Thyroid gland (tissue), 4 donors: ENCODE measurements at regions not wholly inside any gene's neighbourhood (a gene's known extent, or its start where the extent isn't known, plus 50 kb on each side); places are given as distances from the start of the nearest gene placed in this dataset.

ENCODE experiments used
- POLR2A ChIP-seq, 2 donors: fragments of 450-650 bp; IDR thresholded peaks; one replicate each; pipeline ENCODE4 v1.6.1; 2017; ENCODE audit warnings: antibody characterized with exemption in 2 of 2, mild to moderate bottlenecking in 2 of 2, moderate library complexity in 1 of 2
- TF ChIP-seq, protein P1 (sequence below), 6 experiments: fragments of 200-600 bp in 3 of 6; fragments of 450-650 bp in 3 of 6; sonication (generic) in 3 of 6; IDR thresholded peaks; one replicate each; pipeline ENCODE4 v1.5.1; 2016 to 2019; ENCODE audit warnings: antibody characterized with exemption in 6 of 6, mild to moderate bottlenecking in 2 of 6, inconsistent platforms in 1 of 6, moderate library complexity in 1 of 6

DNA sequence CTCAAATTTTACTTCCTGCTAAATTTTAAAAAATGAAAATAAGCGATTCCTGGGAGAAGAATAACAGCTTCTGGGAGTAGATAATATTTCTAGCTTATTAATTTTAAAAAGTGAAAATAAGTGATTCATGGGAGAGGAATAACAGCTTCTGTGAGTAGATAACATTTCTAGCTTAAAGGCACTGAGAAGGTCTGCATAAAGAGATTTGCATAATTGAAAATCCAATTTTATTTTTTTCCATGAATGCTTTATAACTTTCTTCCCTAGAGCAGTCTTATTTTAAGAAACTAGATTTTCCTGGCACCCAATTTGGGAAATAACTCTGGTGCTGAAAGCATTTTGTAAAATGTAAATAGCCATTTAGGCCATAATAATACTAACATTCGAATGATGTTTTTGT lies 65.9 kb upstream of the ASTN2 start:
- TF ChIP-seq, protein P1, sequence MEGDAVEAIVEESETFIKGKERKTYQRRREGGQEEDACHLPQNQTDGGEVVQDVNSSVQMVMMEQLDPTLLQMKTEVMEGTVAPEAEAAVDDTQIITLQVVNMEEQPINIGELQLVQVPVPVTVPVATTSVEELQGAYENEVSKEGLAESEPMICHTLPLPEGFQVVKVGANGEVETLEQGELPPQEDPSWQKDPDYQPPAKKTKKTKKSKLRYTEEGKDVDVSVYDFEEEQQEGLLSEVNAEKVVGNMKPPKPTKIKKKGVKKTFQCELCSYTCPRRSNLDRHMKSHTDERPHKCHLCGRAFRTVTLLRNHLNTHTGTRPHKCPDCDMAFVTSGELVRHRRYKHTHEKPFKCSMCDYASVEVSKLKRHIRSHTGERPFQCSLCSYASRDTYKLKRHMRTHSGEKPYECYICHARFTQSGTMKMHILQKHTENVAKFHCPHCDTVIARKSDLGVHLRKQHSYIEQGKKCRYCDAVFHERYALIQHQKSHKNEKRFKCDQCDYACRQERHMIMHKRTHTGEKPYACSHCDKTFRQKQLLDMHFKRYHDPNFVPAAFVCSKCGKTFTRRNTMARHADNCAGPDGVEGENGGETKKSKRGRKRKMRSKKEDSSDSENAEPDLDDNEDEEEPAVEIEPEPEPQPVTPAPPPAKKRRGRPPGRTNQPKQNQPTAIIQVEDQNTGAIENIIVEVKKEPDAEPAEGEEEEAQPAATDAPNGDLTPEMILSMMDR (IDR thresholded peaks at IDR 0.05) = no peak
- no peak for TF ChIP-seq POLR2A (IDR thresholded peaks at IDR 0.05)
